Neuronal stem cell (in vitro differentiated cells): ENCODE measurements at regions not wholly inside any gene's neighbourhood (a gene's known extent, or its start where the extent isn't known, plus 50 kb on each side); places are given as distances from the start of the nearest gene placed in this dataset.

Experiments
- DNase-seq: peaks from one replicate; pipeline ENCODE4 v3.0.0-alpha.2; 2013; ENCODE audit warnings: low spot score
- H2AFZ ChIP-seq: one replicate; pipeline ENCODE4 v1.6.1; 2013; ENCODE audit warnings: mild to moderate bottlenecking, low read length, inconsistent platforms
- H2AK5ac ChIP-seq: 2 replicates; pipeline ENCODE4 v1.6.1; 2013; ENCODE audit warnings: low read depth, mild to moderate bottlenecking, inconsistent platforms, low read length, moderate library complexity, mixed read lengths
- H2BK120ac ChIP-seq: 2 replicates; pipeline ENCODE4 v1.6.1; 2013; ENCODE audit warnings: low read depth, mild to moderate bottlenecking, inconsistent platforms, low read length, moderate library complexity, mixed read lengths
- H2BK12ac ChIP-seq: one replicate; pipeline ENCODE4 v1.6.1; 2013; ENCODE audit warnings: low read length, inconsistent platforms
- H2BK15ac ChIP-seq: 2 replicates; pipeline ENCODE4 v1.6.1; 2013; ENCODE audit warnings: mild to moderate bottlenecking, low read length, inconsistent platforms, mixed read lengths
- H2BK5ac ChIP-seq: one replicate; pipeline ENCODE4 v1.6.1; 2013; ENCODE audit warnings: inconsistent platforms, mild to moderate bottlenecking, low read length, moderate library complexity
- H3K14ac ChIP-seq: one replicate; pipeline ENCODE4 v1.6.1; 2013; ENCODE audit warnings: low read length, inconsistent platforms
- H3K18ac ChIP-seq: 2 replicates; pipeline ENCODE4 v1.6.1; 2013; ENCODE audit warnings: low read length, inconsistent platforms
- H3K23ac ChIP-seq: 2 replicates; pipeline ENCODE4 v1.6.1; 2013; ENCODE audit warnings: low read depth, mild to moderate bottlenecking, mixed read lengths, low read length, inconsistent platforms; ENCODE audit not compliant: poor library complexity
- H3K27ac ChIP-seq: replicated peaks from 3 replicates; pipeline ENCODE4 v1.5.1; 2013; ENCODE audit warnings: low read length, inconsistent platforms
- H3K27me3 ChIP-seq, 3 experiments: 2 replicates each; pipeline ENCODE4 v1.6.1; 2013; ENCODE audit warnings: low read length in 3 of 3, mild to moderate bottlenecking in 2 of 3, inconsistent platforms in 1 of 3, low read depth in 1 of 3, mixed read lengths in 1 of 3, moderate library complexity in 1 of 3; ENCODE audit not compliant: control insufficient read depth in 3 of 3, insufficient read depth in 3 of 3
- H3K36me3 ChIP-seq, 2 donors: replicated peaks in 1 of 2; 2 replicates each; pipeline ENCODE4 v1.6.1; 2013; ENCODE audit warnings: low read length in 2 of 2; ENCODE audit not compliant: control insufficient read depth in 2 of 2, insufficient read depth in 2 of 2
- H3K4ac ChIP-seq: 2 replicates; pipeline ENCODE4 v1.6.1; 2013; ENCODE audit warnings: inconsistent platforms, mild to moderate bottlenecking, low read length, moderate library complexity
- H3K4me1 ChIP-seq, 2 donors: 1 replicate in 1 of 2; 2 replicates in 1 of 2; pipeline ENCODE4 v1.6.1; 2013; ENCODE audit warnings: low read length in 2 of 2, low read depth in 1 of 2; ENCODE audit not compliant: control insufficient read depth in 2 of 2, insufficient read depth in 1 of 2
- H3K4me2 ChIP-seq: one replicate; pipeline ENCODE4 v1.6.1; 2013; ENCODE audit warnings: mild to moderate bottlenecking, low read length, inconsistent platforms; ENCODE audit not compliant: insufficient read depth, poor library complexity, severe bottlenecking
- H3K4me3 ChIP-seq, 2 donors: 2 replicates each; pipeline ENCODE4 v1.5.1; 2013; ENCODE audit warnings: low read length in 2 of 2, mild to moderate bottlenecking in 2 of 2, inconsistent platforms in 1 of 2, moderate library complexity in 1 of 2
- H3K79me1 ChIP-seq: one replicate; pipeline ENCODE4 v1.6.1; 2013; ENCODE audit warnings: low read depth, mild to moderate bottlenecking, inconsistent platforms, low read length, moderate library complexity
- H3K9ac ChIP-seq: one replicate; pipeline ENCODE4 v1.6.1; 2013; ENCODE audit warnings: mild to moderate bottlenecking, low read depth, low read length, inconsistent platforms; ENCODE audit not compliant: poor library complexity
- H3K9me3 ChIP-seq, 2 donors: replicated peaks in 1 of 2; 2 replicates each; pipeline versions ENCODE3 to v1.6.1; 2013; ENCODE audit warnings: low read length in 2 of 2, mild to moderate bottlenecking in 2 of 2, inconsistent platforms in 1 of 2, low read depth in 1 of 2, mixed read lengths in 1 of 2, moderate library complexity in 1 of 2; ENCODE audit not compliant: control insufficient read depth in 2 of 2, insufficient read depth in 1 of 2
- H4K8ac ChIP-seq: one replicate; pipeline ENCODE4 v1.6.1; 2013; ENCODE audit warnings: low read depth, mild to moderate bottlenecking, inconsistent platforms, low read length, moderate library complexity
- H4K91ac ChIP-seq: one replicate; pipeline ENCODE4 v1.6.1; 2013; ENCODE audit warnings: low read length, low read depth, mild to moderate bottlenecking, inconsistent platforms; ENCODE audit not compliant: poor library complexity
- WGBS, 2 donors: extraction: QIAGEN DNeasy Blood & Tissue Kit; methylation state at CpG; one replicate each; pipeline ENCODE4 v1.1.7; 2013; ENCODE audit warnings: missing lambda C conversion rate in 2 of 2, mixed read lengths in 1 of 2; ENCODE audit not compliant: insufficient read length in 2 of 2, insufficient replicate concordance in 1 of 2; ENCODE audit errors: extremely low coverage in 2 of 2; 5-methylcytosine and 5-hydroxymethylcytosine counted together

DNA sequence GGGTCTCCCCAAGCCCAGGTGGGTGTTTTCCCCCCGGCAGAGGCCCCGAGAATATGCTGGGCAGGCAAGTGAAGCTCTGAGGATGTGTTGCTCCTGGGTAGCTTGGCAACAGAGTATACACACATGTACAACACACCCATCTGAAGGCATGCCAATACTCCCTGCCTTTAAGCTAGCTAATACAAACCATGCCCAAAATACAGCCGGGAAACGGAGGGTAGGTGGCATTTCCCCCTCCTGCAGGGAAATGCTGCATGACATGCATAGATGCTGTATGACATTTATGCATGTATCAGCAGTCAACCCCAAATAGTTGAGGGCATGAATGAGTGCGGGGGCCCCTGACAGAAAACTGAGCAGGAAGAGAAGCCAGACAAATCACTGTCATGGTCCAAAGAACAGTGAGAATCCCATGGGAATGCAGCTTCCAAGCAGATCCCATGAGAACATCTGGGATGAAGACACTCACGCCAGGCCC lies 614.1 kb downstream of the EBF1 start:
- no peak overlapping the region for H3K4me2 ChIP-seq
- H3K27ac ChIP-seq, result no peak overlapping the region
- H3K9me3 ChIP-seq, result no peaks in the 10 kb centered on the region
- no peak overlapping the region for H4K8ac ChIP-seq
- H2AK5ac ChIP-seq, result no peak overlapping the region
- H3K36me3 ChIP-seq, result no peaks in the 10 kb centered on the region
- peaks cover 3 to 14% of the 10 kb centered on the region in 2 donors for H3K4me1 ChIP-seq
- no peak for DNase-seq
- no peak overlapping the region for H3K18ac ChIP-seq
- no peak overlapping the region for H3K9ac ChIP-seq
- H2BK5ac ChIP-seq, result no peak overlapping the region
- no peak overlapping the region for H4K91ac ChIP-seq
- no peak overlapping the region for H3K14ac ChIP-seq
- no peak overlapping the region for H2BK120ac ChIP-seq
- no peak overlapping the region for H3K23ac ChIP-seq
- no peak overlapping the region for H2BK12ac ChIP-seq
- no peak overlapping the region for H2AFZ ChIP-seq
- H3K4me3 ChIP-seq, result no peak overlapping the region
- no peaks in the 10 kb centered on the region for H3K79me1 ChIP-seq
- no peak overlapping the region for H3K4ac ChIP-seq
- no peak overlapping the region for H2BK15ac ChIP-seq
- H3K27me3 ChIP-seq, result no peaks in the 10 kb centered on the region
- WGBS, 2 donors, result no CpG with 5 or more reads among the region's 6 CpGs

DNA sequence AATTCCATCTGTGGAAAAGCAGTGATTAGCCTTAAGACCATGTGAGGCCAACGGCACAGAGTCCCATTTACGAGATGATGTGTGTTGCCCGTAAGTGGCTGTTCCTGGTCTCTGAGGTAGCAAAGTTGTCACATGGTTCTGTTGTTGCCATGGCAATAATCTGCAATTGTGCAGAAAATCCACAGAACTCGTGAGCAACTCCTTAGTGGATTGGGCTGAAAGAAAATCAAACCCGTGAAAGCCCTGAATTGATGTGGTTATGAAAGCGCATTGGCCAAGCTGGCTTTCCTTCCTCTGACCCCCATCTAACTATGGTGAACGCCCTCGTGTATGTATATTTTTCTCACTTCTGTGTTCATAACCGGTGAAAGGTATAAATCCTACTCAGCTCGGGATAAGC lies 614.7 kb downstream of the EBF1 start:
- peaks cover 3 to 14% of the 10 kb centered on the region in 2 donors for H3K4me1 ChIP-seq
- no peak overlapping the region for H2BK5ac ChIP-seq
- no peak overlapping the region for H2AK5ac ChIP-seq
- H3K4me3 ChIP-seq, result no peak overlapping the region
- H3K18ac ChIP-seq, result no peak overlapping the region
- no peak overlapping the region for H3K23ac ChIP-seq
- H2BK15ac ChIP-seq, result no peak overlapping the region
- H2BK12ac ChIP-seq, result no peak overlapping the region
- H3K9me3 ChIP-seq, result no peaks in the 10 kb centered on the region
- H3K4ac ChIP-seq, result no peak overlapping the region
- no peak overlapping the region for H4K91ac ChIP-seq
- no peaks in the 10 kb centered on the region for H3K79me1 ChIP-seq
- no peak overlapping the region for H3K4me2 ChIP-seq
- H3K9ac ChIP-seq, result no peak overlapping the region
- WGBS, 2 donors, result no CpG with 5 or more reads among the region's 10 CpGs
- no peaks in the 10 kb centered on the region for H3K36me3 ChIP-seq
- H4K8ac ChIP-seq, result no peak overlapping the region
- H3K14ac ChIP-seq, result no peak overlapping the region
- H3K27ac ChIP-seq, result no peak overlapping the region
- H2AFZ ChIP-seq, result no peak overlapping the region
- no peaks in the 10 kb centered on the region for H3K27me3 ChIP-seq
- DNase-seq, result no peak
- no peak overlapping the region for H2BK120ac ChIP-seq

DNA sequence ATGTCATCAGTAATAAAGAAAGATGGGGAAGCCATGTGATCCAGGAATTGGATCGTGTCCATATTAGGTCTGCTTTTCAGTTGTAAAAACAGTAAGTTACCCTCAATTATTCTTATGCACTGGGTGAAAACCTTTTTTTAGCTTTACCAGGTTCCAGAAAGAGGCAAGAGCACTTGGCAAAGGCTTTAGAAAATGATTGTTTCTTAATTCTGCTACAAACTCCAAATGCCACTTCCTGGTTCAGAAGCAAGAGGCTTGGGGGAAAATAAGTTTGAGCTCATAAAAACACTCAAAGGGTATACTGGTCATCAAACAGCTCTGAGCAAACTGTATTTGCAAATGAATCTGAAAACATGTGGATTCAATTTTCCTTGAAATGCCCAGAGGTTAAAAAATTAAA lies 615.6 kb downstream of the EBF1 start:
- no peak overlapping the region for H2BK120ac ChIP-seq
- H2BK5ac ChIP-seq, result no peak overlapping the region
- H3K36me3 ChIP-seq, result no peaks in the 10 kb centered on the region
- no peak overlapping the region for H4K8ac ChIP-seq
- H3K14ac ChIP-seq, result no peak overlapping the region
- no peak overlapping the region for H2AFZ ChIP-seq
- no CpG with 5 or more reads among the region's 1 CpG for WGBS, 2 donors
- no peak overlapping the region for H3K18ac ChIP-seq
- H3K4me2 ChIP-seq, result no peak overlapping the region
- H3K23ac ChIP-seq, result no peak overlapping the region
- no peak overlapping the region for H2AK5ac ChIP-seq
- H3K9ac ChIP-seq, result no peak overlapping the region
- H3K4ac ChIP-seq, result no peak overlapping the region
- no peak for DNase-seq
- H2BK12ac ChIP-seq, result no peak overlapping the region
- no peak overlapping the region for H3K27ac ChIP-seq
- H2BK15ac ChIP-seq, result no peak overlapping the region
- no peak overlapping the region for H3K4me3 ChIP-seq
- H4K91ac ChIP-seq, result no peak overlapping the region
- no peaks in the 10 kb centered on the region for H3K9me3 ChIP-seq
- H3K27me3 ChIP-seq, result no peaks in the 10 kb centered on the region
- H3K4me1 ChIP-seq, result peaks cover 3 to 14% of the 10 kb centered on the region in 2 donors
- H3K79me1 ChIP-seq, result no peaks in the 10 kb centered on the region

- H3K4me3 ChIP-seq, result no peak overlapping the region
- H3K27ac ChIP-seq, result peak overlapping the region; percentile 39
- H3K36me3 ChIP-seq, result no peaks in the 10 kb centered on the region
- H2BK15ac ChIP-seq, result no peak overlapping the region
- H3K18ac ChIP-seq, result no peak overlapping the region
- no peaks in the 10 kb centered on the region for H3K79me1 ChIP-seq
- no peak overlapping the region for H3K9ac ChIP-seq
- H3K23ac ChIP-seq, result no peak overlapping the region
- no CpG with 5 or more reads among the region's 6 CpGs for WGBS, 2 donors
- H4K8ac ChIP-seq, result no peak overlapping the region
- peaks cover 3 to 14% of the 10 kb centered on the region in 2 donors for H3K4me1 ChIP-seq
- no peak overlapping the region for H3K4ac ChIP-seq
- no peak overlapping the region for H3K4me2 ChIP-seq
- DNase-seq, result peak; percentile 8
- H4K91ac ChIP-seq, result no peak overlapping the region
- H2BK120ac ChIP-seq, result no peak overlapping the region
- no peaks in the 10 kb centered on the region for H3K27me3 ChIP-seq
- H2BK5ac ChIP-seq, result no peak overlapping the region
- H3K9me3 ChIP-seq, result no peaks in the 10 kb centered on the region
- H2AK5ac ChIP-seq, result no peak overlapping the region
- H2BK12ac ChIP-seq, result no peak overlapping the region
- H3K14ac ChIP-seq, result no peak overlapping the region
- H2AFZ ChIP-seq, result no peak overlapping the region
Observed at GRCh38 chr5:158483281-158483860, 616.3 kb downstream of the EBF1 start.
